Ovary (tissue), 3 donors: ENCODE measurements at regions not wholly inside any gene's neighbourhood (a gene's known extent, or its start where the extent isn't known, plus 50 kb on each side); places are given as distances from the start of the nearest gene placed in this dataset.

Experiments used
- POLR2A ChIP-seq: fragments of 450-650 bp; IDR thresholded peaks from one replicate; pipeline ENCODE4 v1.6.1; 2017; ENCODE audit warnings: antibody characterized with exemption, mild to moderate bottlenecking, moderate library complexity
- TF ChIP-seq, protein P1 (sequence below), 3 donors: fragments of 450-650 bp in 2 of 3; fragments of 200-600 bp in 1 of 3; IDR thresholded peaks; one replicate each; pipeline versions ENCODE4 v1.5.1 to v1.8.0; 2016 to 2022; ENCODE audit warnings: antibody characterized with exemption in 3 of 3, mild to moderate bottlenecking in 1 of 3
- donor health status: DM: no; HTN: no; CAD: no.

DNA sequence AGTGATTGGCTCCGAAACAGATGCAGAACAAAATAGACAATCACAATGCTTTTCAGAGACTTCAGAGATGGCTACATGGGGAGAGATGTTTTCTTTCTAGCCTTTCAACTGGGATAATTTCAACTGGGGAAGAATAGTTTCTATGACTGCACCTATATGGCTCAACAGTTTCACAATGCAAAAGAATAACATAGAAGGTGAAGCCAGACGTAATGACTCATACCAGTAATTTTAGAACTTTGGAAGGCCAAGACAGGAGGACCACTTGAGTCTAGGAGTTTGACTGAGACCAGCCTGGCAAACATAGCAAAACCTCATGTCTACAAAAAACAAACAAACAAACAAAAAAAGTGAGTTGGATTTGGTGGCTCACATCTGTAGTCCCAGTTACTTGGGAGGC lies 180.2 kb upstream of the CHL1 start:
- TF ChIP-seq, protein P1, sequence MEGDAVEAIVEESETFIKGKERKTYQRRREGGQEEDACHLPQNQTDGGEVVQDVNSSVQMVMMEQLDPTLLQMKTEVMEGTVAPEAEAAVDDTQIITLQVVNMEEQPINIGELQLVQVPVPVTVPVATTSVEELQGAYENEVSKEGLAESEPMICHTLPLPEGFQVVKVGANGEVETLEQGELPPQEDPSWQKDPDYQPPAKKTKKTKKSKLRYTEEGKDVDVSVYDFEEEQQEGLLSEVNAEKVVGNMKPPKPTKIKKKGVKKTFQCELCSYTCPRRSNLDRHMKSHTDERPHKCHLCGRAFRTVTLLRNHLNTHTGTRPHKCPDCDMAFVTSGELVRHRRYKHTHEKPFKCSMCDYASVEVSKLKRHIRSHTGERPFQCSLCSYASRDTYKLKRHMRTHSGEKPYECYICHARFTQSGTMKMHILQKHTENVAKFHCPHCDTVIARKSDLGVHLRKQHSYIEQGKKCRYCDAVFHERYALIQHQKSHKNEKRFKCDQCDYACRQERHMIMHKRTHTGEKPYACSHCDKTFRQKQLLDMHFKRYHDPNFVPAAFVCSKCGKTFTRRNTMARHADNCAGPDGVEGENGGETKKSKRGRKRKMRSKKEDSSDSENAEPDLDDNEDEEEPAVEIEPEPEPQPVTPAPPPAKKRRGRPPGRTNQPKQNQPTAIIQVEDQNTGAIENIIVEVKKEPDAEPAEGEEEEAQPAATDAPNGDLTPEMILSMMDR (IDR thresholded peaks at IDR 0.05): no peak
- no peak for TF ChIP-seq POLR2A
